ENCODE measurements at regions not wholly inside any gene's neighbourhood (a gene's known extent, or its start where the extent isn't known, plus 50 kb on each side); places are given as distances from the start of the nearest gene placed in this dataset.

DNA sequence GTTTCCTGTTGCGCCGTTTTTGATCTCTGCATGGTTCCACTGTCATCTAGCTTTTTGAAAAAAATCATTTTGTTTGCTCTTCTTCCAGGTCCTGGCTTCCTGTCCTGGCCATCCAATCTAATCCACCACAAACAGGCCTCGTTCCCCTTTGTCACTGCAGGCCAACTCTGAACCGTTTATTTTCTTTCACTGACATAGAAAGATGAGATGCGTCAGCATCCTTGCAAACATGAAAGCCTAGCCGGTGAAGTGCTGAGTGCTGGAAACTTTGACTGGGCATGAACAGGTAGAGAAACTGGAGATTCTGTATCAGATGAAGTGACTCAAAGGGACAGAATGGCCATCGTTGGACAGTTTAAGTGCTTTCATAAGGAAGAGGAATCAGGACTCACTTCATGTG is 1247.8 kb downstream of the TYW1 start:
- H3K4me3 ChIP-seq (ENCODE audit: low read depth, low read length) = no peak overlapping the region
- no peak for DNase-seq (ENCODE audit: low read depth)
- TF ChIP-seq, protein P1, sequence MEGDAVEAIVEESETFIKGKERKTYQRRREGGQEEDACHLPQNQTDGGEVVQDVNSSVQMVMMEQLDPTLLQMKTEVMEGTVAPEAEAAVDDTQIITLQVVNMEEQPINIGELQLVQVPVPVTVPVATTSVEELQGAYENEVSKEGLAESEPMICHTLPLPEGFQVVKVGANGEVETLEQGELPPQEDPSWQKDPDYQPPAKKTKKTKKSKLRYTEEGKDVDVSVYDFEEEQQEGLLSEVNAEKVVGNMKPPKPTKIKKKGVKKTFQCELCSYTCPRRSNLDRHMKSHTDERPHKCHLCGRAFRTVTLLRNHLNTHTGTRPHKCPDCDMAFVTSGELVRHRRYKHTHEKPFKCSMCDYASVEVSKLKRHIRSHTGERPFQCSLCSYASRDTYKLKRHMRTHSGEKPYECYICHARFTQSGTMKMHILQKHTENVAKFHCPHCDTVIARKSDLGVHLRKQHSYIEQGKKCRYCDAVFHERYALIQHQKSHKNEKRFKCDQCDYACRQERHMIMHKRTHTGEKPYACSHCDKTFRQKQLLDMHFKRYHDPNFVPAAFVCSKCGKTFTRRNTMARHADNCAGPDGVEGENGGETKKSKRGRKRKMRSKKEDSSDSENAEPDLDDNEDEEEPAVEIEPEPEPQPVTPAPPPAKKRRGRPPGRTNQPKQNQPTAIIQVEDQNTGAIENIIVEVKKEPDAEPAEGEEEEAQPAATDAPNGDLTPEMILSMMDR (IDR thresholded peaks at IDR 0.05; ENCODE audit: insufficient read depth, low read depth, low read length, missing control alignments) = no peak

DNA sequence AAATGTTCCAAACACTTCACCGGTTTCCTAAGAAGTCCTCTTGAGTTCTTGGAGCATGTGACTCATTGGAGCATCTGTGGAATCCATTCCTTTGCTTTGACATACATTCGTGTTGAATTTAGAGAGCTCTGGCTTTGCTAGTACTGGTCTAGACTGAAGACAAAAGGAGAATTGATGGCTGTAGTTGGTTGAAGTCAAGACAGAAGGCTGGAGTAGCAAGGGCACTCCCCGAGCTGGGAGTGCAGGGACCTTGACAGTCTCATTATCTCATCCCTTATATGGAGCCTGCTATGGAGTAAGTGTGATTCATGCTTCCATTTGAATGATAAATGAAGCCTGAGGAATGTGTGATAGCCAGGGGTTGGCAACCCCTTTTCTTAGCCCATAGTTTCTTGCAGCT is 1249.1 kb downstream of the TYW1 start:
- TF ChIP-seq, protein P1 (IDR thresholded peaks at IDR 0.05; ENCODE audit: insufficient read depth, low read depth, low read length, missing control alignments) = no peak
- no peak for DNase-seq (ENCODE audit: low read depth)
- H3K4me3 ChIP-seq (ENCODE audit: low read depth, low read length) = no peak overlapping the region

DNA sequence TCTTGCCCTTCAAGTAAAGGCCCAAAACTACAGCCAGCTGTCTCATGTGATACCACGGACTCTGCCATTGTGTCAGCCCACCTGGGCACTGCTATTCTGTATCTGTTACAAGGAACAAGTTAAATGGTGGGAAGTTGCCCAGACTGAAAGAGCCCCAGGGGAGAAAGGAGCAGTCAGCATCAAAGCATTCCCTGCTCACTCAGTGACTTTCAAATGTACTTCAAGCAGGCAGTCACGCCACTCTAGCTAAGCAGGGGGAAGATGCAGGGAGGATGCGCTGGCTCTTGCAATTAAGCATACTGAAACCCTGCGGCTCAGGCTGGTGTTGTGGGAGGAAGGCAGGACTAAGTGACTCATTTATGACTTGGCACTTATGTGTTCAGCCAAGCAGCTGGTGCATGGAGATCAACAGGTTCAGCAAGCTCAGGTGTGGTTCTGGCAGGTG is 1249.6 kb downstream of the TYW1 start:
- H3K4me3 ChIP-seq (ENCODE audit: low read depth, low read length) = no peak overlapping the region
- TF ChIP-seq, protein P1 (IDR thresholded peaks at IDR 0.05; ENCODE audit: insufficient read depth, low read depth, low read length, missing control alignments) = no peak
- no peak for DNase-seq (ENCODE audit: low read depth)

DNA sequence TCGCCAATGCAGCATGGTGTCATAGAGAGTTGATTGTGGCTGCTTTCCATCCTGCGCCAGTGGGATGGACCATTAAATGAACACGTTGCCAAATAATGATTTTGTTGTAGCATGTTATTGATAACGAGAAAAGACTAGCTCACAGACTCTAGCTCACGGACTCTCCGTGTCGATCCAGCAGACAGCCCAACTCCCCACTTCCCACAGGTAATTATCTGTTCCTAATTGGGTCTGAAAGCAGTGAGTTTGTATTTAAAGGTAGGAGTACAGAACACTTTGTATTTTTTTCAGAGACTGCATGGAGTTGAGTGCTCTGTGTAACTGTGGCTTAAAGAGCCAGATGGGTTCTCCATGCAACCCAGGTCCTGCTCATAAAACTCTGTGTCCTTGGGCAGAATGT is 1250.5 kb downstream of the TYW1 start:
- TF ChIP-seq, protein P1 (IDR thresholded peaks at IDR 0.05; ENCODE audit: insufficient read depth, low read depth, low read length, missing control alignments) = no peak
- H3K4me3 ChIP-seq (ENCODE audit: low read depth, low read length) = no peak overlapping the region
- no peak for DNase-seq (ENCODE audit: low read depth)

DNA sequence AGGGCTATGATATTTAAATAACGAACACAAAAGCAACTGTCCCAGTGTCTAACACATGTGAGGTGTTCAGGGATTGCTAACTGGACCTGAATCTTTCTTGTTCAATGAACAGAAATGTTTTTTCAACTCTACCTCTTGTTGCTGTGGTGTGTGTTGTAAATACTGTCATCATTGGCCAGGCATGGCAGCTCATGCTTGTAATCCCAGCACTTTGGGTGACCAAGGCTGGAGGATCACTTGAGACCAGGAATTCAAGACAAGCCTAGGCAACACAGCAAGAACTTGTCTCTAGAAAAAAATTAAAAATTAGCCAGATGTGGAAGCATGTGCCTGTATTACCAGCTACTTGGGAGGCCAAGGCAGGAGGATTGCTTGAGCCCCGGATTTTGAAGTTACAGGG is 1250.9 kb downstream of the TYW1 start:
- TF ChIP-seq, protein P1 (IDR thresholded peaks at IDR 0.05; ENCODE audit: insufficient read depth, low read depth, low read length, missing control alignments) = no peak
- no peak for DNase-seq (ENCODE audit: low read depth)

DNA sequence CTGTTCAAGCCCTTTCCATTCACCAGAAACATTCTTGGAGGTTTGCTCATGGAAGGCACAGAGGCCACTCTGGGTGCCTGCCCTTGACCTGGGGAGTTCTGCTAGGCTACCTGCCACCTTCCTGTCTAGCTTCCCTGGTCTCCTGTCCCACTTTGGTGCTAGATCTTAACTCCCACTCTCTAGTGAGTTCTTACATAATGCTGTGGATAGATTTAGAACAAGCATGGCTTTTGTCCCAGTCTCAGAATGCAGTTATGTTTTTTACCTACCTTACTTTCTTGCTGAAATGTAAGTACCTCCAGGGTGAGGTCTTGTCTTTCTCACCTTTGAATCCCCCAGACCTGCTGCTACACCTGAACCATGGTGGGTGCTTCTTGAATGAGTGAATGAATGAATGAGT is 1252.3 kb downstream of the TYW1 start:
- no peak overlapping the region for H3K4me3 ChIP-seq (ENCODE audit: low read depth, low read length)
- TF ChIP-seq, protein P1 (IDR thresholded peaks at IDR 0.05; ENCODE audit: insufficient read depth, low read depth, low read length, missing control alignments) = no peak
- DNase-seq (ENCODE audit: low read depth) = no peak

More for the DNA sequence above, 1250.9 kb downstream of the TYW1 start:
- no peak overlapping the region for H3K4me3 ChIP-seq (ENCODE audit: low read depth, low read length)

DNA sequence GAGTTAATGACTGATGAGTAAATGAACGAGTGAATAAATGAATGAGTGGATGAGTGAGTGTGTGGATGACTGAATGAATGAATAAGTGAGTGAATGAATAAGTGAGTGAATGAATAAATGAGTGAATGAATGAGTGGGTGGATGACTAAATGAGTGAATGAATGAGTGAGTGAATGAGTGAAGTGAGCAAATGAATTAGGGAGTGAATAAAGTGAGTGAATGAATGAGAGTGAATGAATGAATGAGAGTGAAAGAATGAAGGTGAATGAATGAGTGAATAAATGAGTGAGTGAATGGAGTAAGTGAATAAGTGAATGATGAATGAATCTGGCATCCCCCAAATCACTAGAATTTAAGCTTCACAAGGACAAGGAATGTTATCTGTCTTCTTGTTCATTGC is 1253.0 kb downstream of the TYW1 start:
- no peak for DNase-seq (ENCODE audit: low read depth)
- TF ChIP-seq, protein P1 (IDR thresholded peaks at IDR 0.05; ENCODE audit: insufficient read depth, low read depth, low read length, missing control alignments) = no peak
- H3K4me3 ChIP-seq (ENCODE audit: low read depth, low read length) = no peak overlapping the region

All from GM12865 (cell line).